Activated CD4-positive, alpha-beta memory T cell treated with anti-CD3 and anti-CD28 coated beads, Interleukin-2, amount 10 ng/mL, durations not matched to agents 7 days and 5 days (primary cell): ENCODE measurements at regions not wholly inside any gene's neighbourhood (a gene's known extent, or its start where the extent isn't known, plus 50 kb on each side); places are given as distances from the start of the nearest gene placed in this dataset.

Source experiments
- CTCF ChIA-PET: fragments of 350-600 bp; sonication (Branson Sonifier 250); formaldehyde crosslinking; loops from one replicate; lab custom pipeline; 2021; ENCODE audit warnings: antibody characterized with exemption, inconsistent platforms; lab: Charles Lee
- POLR2A ChIA-PET: fragments of 350-600 bp; sonication (Branson Sonifier 250); formaldehyde crosslinking; loops from one replicate; lab custom pipeline; 2021; ENCODE audit warnings: antibody characterized with exemption; lab: Charles Lee
- DNase-seq: peaks from one replicate; pipeline ENCODE4 v3.0.0-alpha.2; 2020
- H3K27ac Mint-ChIP-seq: one replicate; pipeline ENCODE4 v1.8.0; 2021; ENCODE audit warnings: mild to moderate bottlenecking, mixed read lengths
- H3K27me3 Mint-ChIP-seq: one replicate; pipeline ENCODE4 v1.8.0; 2021; ENCODE audit warnings: mixed read lengths
- H3K36me3 Mint-ChIP-seq: one replicate; pipeline ENCODE4 v1.8.0; 2021; ENCODE audit warnings: low read depth, mixed read lengths
- H3K4me1 Mint-ChIP-seq: one replicate; pipeline ENCODE4 v1.8.0; 2021; ENCODE audit warnings: mixed read lengths
- H3K4me3 Mint-ChIP-seq: one replicate; pipeline ENCODE4 v1.8.0; 2021; ENCODE audit warnings: mild to moderate bottlenecking, mixed read lengths
- H3K9me3 Mint-ChIP-seq: one replicate; pipeline ENCODE4 v1.8.0; 2021; ENCODE audit warnings: mixed read lengths

DNA sequence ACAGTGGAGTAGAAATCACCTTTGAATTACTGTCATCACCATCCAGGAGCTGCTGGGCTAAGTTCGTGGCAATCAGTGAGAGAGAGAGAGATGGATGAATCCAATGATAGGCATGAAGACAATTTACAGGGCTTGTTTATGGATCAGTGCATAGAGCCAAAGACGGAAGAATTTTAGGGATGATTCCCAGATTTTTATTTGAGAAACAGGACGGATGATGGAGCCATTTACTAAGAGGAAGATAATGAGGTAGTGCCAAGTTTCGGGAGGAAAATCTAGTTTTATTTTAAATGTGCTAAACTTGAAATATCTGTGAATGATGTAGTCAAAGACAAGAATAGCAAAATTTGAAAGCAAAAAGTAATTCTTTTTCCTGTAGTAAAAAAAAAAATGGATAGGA is 394.2 kb upstream of the PAPPA start:
- H3K9me3 Mint-ChIP-seq = no peaks in the 10 kb centered on the region
- POLR2A ChIA-PET = no interaction called here
- DNase-seq = no peak
- no peaks in the 10 kb centered on the region for H3K36me3 Mint-ChIP-seq
- CTCF ChIA-PET = no interaction called here
- no peak overlapping the region for H3K27ac Mint-ChIP-seq
- H3K4me1 Mint-ChIP-seq = no peaks in the 10 kb centered on the region
- no peak overlapping the region for H3K4me3 Mint-ChIP-seq
- no peaks in the 10 kb centered on the region for H3K27me3 Mint-ChIP-seq

DNA sequence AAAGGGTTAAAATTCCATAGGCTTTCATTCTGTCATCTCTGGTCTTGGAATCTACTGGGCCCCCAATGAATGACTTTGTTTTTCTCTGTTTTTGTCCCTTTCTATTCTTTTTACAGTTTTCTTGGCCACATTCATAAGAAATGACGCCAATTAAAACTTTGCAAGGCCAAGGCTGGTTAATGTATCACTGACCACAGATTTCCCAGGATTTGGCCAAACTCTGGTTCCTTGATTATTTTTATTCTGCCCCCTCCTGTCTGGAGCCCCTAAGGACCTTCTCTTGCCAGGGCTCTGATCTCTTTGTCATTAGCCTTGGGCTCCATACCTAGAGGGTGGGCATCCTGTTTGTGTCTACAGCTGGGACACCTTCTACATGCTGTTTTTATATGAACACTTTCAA is 388.9 kb upstream of the PAPPA start:
- H3K27me3 Mint-ChIP-seq = no peaks in the 10 kb centered on the region
- no peaks in the 10 kb centered on the region for H3K4me1 Mint-ChIP-seq
- H3K4me3 Mint-ChIP-seq = no peak overlapping the region
- CTCF ChIA-PET = no interaction called here
- DNase-seq = no peak
- H3K9me3 Mint-ChIP-seq = no peaks in the 10 kb centered on the region
- H3K36me3 Mint-ChIP-seq = no peaks in the 10 kb centered on the region
- POLR2A ChIA-PET = no interaction called here
- H3K27ac Mint-ChIP-seq = no peak overlapping the region

DNA sequence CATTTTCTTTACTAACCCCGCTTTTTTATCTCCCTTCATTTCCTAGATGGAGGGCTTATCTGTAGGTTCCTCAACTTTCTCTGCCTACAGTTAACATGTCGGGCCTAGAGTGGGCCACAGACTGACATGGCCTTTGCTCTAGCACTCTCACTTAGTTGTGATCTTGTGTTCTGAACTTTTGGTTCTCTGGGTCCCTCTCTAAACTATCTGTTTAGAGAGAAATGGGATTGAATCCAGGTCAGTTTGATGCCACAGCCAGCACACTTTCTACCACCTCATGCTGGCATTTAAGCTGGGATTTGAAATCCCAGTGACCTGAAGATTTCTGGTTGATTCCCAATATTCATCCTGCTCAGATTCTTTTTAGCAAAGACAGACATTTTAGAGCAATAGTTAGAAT is 388.5 kb upstream of the PAPPA start:
- no peak for DNase-seq
- ChIA-PET POLR2A (no interaction called here), CTCF (no interaction called here)
- Mint-ChIP-seq H3K27ac (no peak overlapping the region), H3K4me3 (no peak overlapping the region), H3K36me3 (no peaks in the 10 kb centered on the region), H3K4me1 (no peaks in the 10 kb centered on the region), H3K27me3 (no peaks in the 10 kb centered on the region), H3K9me3 (no peaks in the 10 kb centered on the region)

DNA sequence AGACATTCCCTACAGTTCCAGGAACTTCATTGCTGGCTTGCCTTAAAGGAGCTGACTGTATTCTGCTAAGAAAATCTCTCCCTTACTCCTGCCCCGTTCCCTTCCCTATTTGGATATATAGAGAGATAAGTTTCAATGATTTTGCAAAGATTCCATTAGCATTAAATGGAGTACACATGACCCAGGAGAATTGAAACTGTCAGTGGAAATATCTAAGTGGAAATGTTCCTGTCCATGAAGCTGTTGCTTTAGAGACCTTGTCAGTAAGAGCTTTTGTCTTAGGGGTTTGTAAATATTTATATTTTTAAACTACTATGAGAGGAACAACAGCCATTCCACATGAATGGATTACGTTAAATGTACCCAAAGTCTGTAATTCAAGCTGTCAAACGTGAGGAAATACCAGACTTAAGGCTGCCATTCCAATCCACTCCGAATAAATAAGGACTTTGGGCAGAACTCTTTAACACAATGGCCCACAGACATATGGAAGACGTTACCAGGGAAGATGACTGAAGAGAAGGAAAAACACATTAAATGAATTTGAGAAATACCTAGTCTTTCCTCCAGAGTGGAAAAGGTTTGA is 387.1 kb upstream of the PAPPA start:
- Mint-ChIP-seq H3K9me3 (no peaks in the 10 kb centered on the region), H3K36me3 (no peaks in the 10 kb centered on the region), H3K27me3 (no peaks in the 10 kb centered on the region), H3K4me1 (no peaks in the 10 kb centered on the region), H3K4me3 (no peak overlapping the region), H3K27ac (no peak overlapping the region)
- ChIA-PET POLR2A (no interaction called here), CTCF (no interaction called here)
- no peak for DNase-seq

DNA sequence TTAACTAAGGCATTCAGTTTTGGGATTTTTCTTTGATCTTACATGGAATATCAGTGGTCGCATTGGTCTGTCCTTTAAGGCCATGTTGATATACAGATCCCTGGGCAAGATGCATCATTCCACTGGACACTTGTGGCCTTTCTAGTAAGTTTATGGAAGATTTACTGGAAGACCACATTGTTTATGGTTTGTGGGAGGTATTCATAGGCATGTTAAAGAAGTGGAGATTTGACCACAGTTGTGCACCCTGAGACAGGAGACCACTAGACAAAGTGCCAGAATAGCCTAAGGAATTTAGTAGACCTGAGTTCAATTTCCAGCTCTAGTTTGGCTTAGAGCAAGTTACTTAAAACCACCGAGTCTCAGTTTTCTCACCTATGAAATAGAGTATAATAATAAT is 383.1 kb upstream of the PAPPA start:
- Mint-ChIP-seq H3K4me3 (no peak overlapping the region), H3K36me3 (no peaks in the 10 kb centered on the region), H3K9me3 (no peaks in the 10 kb centered on the region), H3K27me3 (no peaks in the 10 kb centered on the region), H3K4me1 (no peaks in the 10 kb centered on the region), H3K27ac (no peak overlapping the region)
- POLR2A ChIA-PET = no interaction called here
- no peak for DNase-seq
- CTCF ChIA-PET = no interaction called here

DNA sequence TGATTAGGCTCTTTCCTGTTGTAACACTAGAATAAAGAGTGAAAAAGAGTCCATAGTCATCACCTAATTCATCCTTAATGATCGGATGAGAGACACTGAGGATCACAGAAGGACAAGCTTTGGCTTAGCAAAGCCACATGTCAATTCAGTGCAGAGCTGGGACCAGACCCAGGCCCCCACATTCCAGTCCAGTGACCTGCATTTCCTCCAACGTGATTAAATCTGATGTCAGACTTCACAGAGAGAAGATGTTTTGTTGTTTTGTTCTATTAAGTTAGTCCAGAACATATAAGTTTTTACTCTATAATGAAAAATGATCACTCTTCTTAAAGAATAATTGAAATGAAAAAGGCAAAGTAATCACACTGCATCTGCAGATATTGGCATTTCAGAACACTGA is 377.9 kb upstream of the PAPPA start:
- no peak for DNase-seq
- H3K36me3 Mint-ChIP-seq = no peaks in the 10 kb centered on the region
- peaks cover 4% of the 10 kb centered on the region for H3K9me3 Mint-ChIP-seq
- no peak overlapping the region for H3K27ac Mint-ChIP-seq
- no peaks in the 10 kb centered on the region for H3K27me3 Mint-ChIP-seq
- no peak overlapping the region for H3K4me3 Mint-ChIP-seq
- ChIA-PET POLR2A (no interaction called here), CTCF (no interaction called here)
- H3K4me1 Mint-ChIP-seq = no peaks in the 10 kb centered on the region

DNA sequence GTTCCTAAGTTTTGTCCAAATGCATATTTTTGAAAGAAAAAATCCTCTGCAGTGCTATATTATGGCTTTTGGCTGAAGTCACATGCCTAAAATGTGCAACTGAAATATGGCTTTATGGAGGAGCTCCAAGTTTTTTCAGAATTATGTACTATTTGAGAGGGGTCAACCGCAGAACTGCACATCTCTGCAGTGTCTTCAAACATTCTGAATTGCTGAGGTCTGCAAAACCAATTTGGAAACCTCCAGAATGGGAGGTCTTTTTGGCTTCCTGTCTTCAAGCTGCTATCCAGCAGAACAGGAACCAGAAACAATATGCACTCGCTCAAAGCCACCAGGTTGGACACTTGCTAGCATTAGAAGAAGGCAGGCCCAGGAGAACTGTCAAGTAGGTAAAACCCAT is 376.0 kb upstream of the PAPPA start:
- ChIA-PET POLR2A (no interaction called here), CTCF (no interaction called here)
- no peaks in the 10 kb centered on the region for H3K36me3 Mint-ChIP-seq
- H3K4me3 Mint-ChIP-seq = no peak overlapping the region
- DNase-seq = no peak
- H3K9me3 Mint-ChIP-seq = peaks cover 4% of the 10 kb centered on the region
- H3K4me1 Mint-ChIP-seq = no peaks in the 10 kb centered on the region
- no peaks in the 10 kb centered on the region for H3K27me3 Mint-ChIP-seq
- no peak overlapping the region for H3K27ac Mint-ChIP-seq

DNA sequence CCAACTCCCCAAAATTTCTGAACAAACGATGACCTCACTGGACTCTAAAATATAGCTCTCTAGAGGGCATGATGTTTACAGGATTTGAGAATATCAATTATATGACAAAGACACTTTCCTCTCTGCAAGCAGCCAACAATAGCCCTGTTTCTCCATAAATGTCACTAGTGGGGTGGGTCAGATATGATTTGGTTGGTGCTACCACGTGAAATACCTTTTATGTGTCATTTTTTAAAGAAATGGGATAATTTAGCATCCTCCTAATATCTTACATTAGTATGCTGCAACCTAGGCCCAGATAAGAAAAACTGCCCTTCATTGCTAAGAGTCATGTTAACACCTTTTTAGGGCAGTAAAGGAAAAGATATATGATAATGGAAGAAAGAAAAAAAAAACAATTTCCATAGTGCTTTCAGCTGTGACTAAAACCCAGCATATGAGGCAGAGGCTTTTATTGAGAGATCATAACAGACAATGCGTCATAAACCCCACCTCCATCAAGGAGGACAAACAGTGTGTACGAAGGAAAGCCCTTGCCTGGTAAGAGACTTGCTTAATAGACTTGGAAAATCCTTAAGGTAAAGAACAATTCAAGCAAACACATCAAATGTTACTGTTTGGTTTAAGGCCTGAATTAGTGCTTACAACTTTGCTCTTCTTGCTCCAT is 372.4 kb upstream of the PAPPA start:
- H3K9me3 Mint-ChIP-seq = peaks cover 6% of the 10 kb centered on the region
- CTCF ChIA-PET = no interaction called here
- DNase-seq = no peak
- no peaks in the 10 kb centered on the region for H3K4me1 Mint-ChIP-seq
- no peak overlapping the region for H3K4me3 Mint-ChIP-seq
- POLR2A ChIA-PET = no interaction called here
- H3K27me3 Mint-ChIP-seq = no peaks in the 10 kb centered on the region
- H3K27ac Mint-ChIP-seq = no peak overlapping the region
- no peaks in the 10 kb centered on the region for H3K36me3 Mint-ChIP-seq

DNA sequence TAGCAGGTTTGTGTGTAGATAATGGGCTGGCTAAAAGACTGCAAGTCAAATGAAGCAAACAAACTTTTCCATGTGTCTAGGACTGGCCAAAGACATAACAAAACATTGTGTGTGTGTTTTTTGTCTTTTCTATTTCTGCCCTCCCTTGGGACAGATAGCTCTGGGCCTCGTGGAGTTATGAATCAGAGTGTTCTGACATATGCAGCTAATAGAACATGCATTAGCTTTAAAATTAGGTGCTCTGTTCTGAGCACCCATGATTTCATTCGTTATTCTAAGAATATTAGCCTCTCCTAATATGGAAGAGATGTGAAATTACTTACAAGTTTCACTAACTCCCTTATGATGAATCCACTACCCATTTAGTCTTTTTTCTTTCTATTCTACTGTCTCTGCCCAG is 367.3 kb upstream of the PAPPA start:
- Mint-ChIP-seq H3K9me3 (peaks cover 5% of the 10 kb centered on the region), H3K4me1 (no peaks in the 10 kb centered on the region), H3K27me3 (no peaks in the 10 kb centered on the region), H3K27ac (no peak overlapping the region), H3K4me3 (no peak overlapping the region), H3K36me3 (no peaks in the 10 kb centered on the region)
- no peak for DNase-seq
- CTCF ChIA-PET = no interaction called here
- POLR2A ChIA-PET = no interaction called here

DNA sequence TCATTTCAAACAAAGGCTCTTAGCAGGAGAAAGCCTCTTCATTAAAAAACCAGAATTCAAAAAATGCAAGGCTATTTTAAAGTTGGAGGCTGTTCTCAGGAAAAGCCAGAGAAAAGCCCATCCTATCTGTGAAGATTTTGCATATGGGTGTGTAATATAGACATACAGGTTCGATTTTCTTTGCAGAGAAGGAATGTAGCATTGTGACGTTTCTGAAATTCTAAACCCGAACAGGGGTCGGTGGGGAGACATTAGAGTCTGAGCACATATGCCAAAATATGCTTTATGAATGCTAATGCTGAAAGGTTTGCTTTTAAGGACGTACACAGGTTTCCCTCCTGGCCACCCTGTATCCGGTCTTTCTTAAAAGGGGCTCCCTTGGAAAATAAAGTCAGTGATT is 363.1 kb upstream of the PAPPA start:
- Mint-ChIP-seq H3K9me3 (peaks cover 2% of the 10 kb centered on the region), H3K4me3 (no peak overlapping the region), H3K36me3 (no peaks in the 10 kb centered on the region), H3K4me1 (no peaks in the 10 kb centered on the region), H3K27ac (no peak overlapping the region), H3K27me3 (no peaks in the 10 kb centered on the region)
- ChIA-PET CTCF (no interaction called here), POLR2A (no interaction called here)
- no peak for DNase-seq

DNA sequence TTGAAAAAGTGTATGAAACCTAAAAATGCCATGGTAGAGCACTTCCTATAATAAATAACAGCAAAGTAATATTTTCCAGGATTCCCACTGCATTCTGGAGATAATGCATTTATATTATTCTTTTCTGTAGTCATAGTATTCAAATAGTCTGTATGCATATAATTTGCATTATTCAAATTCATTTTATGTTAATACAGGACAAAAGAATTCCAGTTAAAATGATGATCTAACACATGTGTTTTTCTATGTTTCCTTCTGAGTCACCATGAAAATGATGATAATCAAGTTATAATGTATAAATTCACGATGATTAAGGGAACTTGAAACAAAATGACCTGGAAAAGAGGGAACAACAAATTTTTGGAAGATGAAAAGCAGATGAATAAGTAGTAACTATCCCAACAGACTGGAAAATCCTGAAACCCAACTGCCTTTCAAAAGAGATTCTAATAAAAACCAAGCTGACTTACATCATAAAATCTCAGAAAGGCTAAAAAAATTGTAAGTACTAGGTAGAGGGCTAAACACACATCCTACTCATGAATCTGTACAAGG is 358.6 kb upstream of the PAPPA start:
- Mint-ChIP-seq H3K9me3 (no peaks in the 10 kb centered on the region), H3K27ac (no peak overlapping the region), H3K36me3 (no peaks in the 10 kb centered on the region), H3K4me3 (no peak overlapping the region), H3K4me1 (no peaks in the 10 kb centered on the region), H3K27me3 (no peaks in the 10 kb centered on the region)
- DNase-seq = no peak
- POLR2A ChIA-PET = no interaction called here
- CTCF ChIA-PET = no interaction called here

DNA sequence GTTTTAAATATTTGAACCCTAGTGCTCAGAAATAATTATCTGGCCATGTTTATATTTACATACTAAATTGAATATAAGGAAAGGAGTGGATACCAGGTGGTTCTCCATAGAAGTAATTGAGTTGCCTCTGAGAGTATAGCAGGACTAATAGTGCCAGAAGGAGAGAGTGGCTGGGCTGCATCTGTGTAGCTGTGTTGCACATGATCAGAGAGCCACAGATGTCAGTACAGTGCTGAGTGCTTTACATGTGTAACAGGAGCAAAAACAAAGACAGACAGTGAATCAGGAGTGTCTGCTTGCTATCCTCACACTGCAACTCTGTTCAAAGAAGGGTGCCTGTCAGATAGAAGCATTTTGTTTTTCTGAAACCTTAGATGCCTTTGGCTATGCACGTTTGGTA is 353.9 kb upstream of the PAPPA start:
- no peaks in the 10 kb centered on the region for H3K27me3 Mint-ChIP-seq
- CTCF ChIA-PET = no interaction called here
- POLR2A ChIA-PET = no interaction called here
- H3K4me1 Mint-ChIP-seq = no peaks in the 10 kb centered on the region
- no peaks in the 10 kb centered on the region for H3K9me3 Mint-ChIP-seq
- no peak for DNase-seq
- H3K36me3 Mint-ChIP-seq = no peaks in the 10 kb centered on the region
- H3K4me3 Mint-ChIP-seq = no peak overlapping the region
- H3K27ac Mint-ChIP-seq = no peak overlapping the region

DNA sequence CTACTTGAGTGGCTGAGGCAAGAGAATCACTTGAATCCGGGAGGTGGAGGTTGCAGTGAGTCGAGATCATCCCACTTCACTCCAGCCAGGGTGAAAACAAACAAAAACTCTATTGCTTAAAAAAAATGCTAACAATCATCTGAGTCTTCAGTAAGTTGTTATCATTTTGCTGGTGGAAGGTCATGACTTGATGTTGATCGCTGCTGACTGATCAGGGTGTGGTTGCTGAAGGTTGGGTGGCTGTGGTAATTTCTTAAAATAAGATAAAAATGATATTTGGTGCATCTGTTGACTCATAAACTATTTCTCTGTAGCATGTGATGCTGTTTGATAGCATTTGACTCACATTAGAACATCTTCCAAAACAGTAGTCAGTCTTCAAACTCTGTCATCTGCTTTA is 349.4 kb upstream of the PAPPA start:
- Mint-ChIP-seq H3K9me3 (no peaks in the 10 kb centered on the region), H3K27ac (no peak overlapping the region), H3K4me3 (no peak overlapping the region), H3K4me1 (no peaks in the 10 kb centered on the region), H3K36me3 (no peaks in the 10 kb centered on the region), H3K27me3 (no peaks in the 10 kb centered on the region)
- POLR2A ChIA-PET = no interaction called here
- CTCF ChIA-PET = no interaction called here
- no peak for DNase-seq

DNA sequence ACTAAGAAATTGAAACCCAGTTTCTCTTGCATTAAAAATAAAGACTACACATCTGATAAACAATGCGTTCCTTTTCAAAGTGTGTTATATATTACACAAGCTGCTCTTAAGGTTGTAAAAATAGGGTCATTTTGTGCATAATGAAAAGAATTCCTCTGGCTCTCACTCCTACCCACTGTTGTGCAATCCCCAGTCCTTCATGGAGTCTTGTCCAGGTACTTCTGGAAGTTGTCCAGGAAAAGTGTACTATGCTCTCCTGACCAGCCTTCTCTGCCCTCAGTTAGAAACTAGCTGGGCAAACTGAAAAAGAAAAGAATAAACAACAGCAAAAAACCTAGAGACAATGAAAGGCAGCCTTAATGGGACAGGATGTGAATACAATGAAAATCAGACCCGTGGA is 345.5 kb upstream of the PAPPA start:
- H3K36me3 Mint-ChIP-seq = no peaks in the 10 kb centered on the region
- ChIA-PET CTCF (no interaction called here), POLR2A (no interaction called here)
- no peak for DNase-seq
- H3K27me3 Mint-ChIP-seq = no peaks in the 10 kb centered on the region
- no peak overlapping the region for H3K27ac Mint-ChIP-seq
- peaks cover under 1% of the 10 kb centered on the region for H3K9me3 Mint-ChIP-seq
- no peaks in the 10 kb centered on the region for H3K4me1 Mint-ChIP-seq
- no peak overlapping the region for H3K4me3 Mint-ChIP-seq
